IMR-90 (cell line): ENCODE measurements at regions not wholly inside any gene's neighbourhood (a gene's known extent, or its start where the extent isn't known, plus 50 kb on each side); places are given as distances from the start of the nearest gene placed in this dataset.

Experiments
- RCOR1 ChIP-seq: IDR thresholded peaks from 2 replicates; pipeline ENCODE4 v1.6.1; 2012; ENCODE audit warnings: mild to moderate bottlenecking, low read length, improper control_type of control experiment; ENCODE audit not compliant: insufficient replicate concordance
- RFX5 ChIP-seq: IDR thresholded peaks from 2 replicates; pipeline ENCODE4 v1.8.0; 2012; ENCODE audit warnings: low read depth, mild to moderate bottlenecking, low read length, moderate library complexity

GRCh38 chr5:117246424-117246823 lies 671.8 kb upstream of the SEMA6A start:
- TF ChIP-seq RCOR1 (no peak), RFX5 (no peak)
